Heart right ventricle (tissue), 16 donors: ENCODE measurements at regions not wholly inside any gene's neighbourhood (a gene's known extent, or its start where the extent isn't known, plus 50 kb on each side); places are given as distances from the start of the nearest gene placed in this dataset.

Experiments
- ATAC-seq, 8 donors: fragments of 200-7000 bp; cut with Tn5 transposase; one replicate each; pipeline ENCODE4 v1.9.1; 2020; ENCODE audit warnings: mild to moderate bottlenecking in 8 of 8, moderate library complexity in 8 of 8, moderate number of reproducible peaks in 1 of 8
- DNase-seq, 2 donors: peaks; one replicate each; pipeline ENCODE4 v3.0.0-alpha.2; 2020
- H3K27ac ChIP-seq, 10 donors: fragments of 200-600 bp; sonication (generic) in 2 of 10; one replicate each; pipeline versions ENCODE4 v1.5.0 to v1.8.0; 2020 to 2022; ENCODE audit warnings: mild to moderate bottlenecking in 3 of 10
- H3K27me3 ChIP-seq, 7 donors: fragments of 200-600 bp; one replicate each; pipeline ENCODE4 v1.8.0; 2021 to 2022; ENCODE audit warnings: mild to moderate bottlenecking in 2 of 7
- H3K36me3 ChIP-seq, 9 donors: fragments of 200-600 bp; sonication (generic) in 1 of 9; one replicate each; pipeline versions ENCODE4 v1.5.0 to v1.8.0; 2020 to 2022; ENCODE audit warnings: mild to moderate bottlenecking in 2 of 9
- H3K4me1 ChIP-seq, 9 donors: fragments of 200-600 bp; sonication (generic) in 1 of 9; one replicate each; pipeline versions ENCODE4 v1.5.0 to v1.8.0; 2020 to 2022; ENCODE audit warnings: mild to moderate bottlenecking in 4 of 9
- H3K4me3 ChIP-seq, 10 donors: fragments of 200-600 bp; sonication (generic) in 2 of 10; one replicate each; pipeline versions ENCODE4 v1.5.0 to v1.8.0; 2020 to 2022; ENCODE audit warnings: mild to moderate bottlenecking in 7 of 10, moderate library complexity in 2 of 10
- H3K9me3 ChIP-seq, 11 donors: fragments of 200-600 bp in 10 of 11; sonication (generic) in 2 of 11; one replicate each; pipeline versions ENCODE4 v1.5.0 to v1.8.0; 2013 to 2022; ENCODE audit warnings: mild to moderate bottlenecking in 2 of 11, control low read depth in 1 of 11, moderate library complexity in 1 of 11
- WGBS, 2 donors: extraction: QIAGEN DNeasy Blood & Tissue Kit; methylation state at CpG; one replicate each; pipeline ENCODE4 v1.1.7; 2013; ENCODE audit warnings: inconsistent platforms in 1 of 2; 5-methylcytosine and 5-hydroxymethylcytosine counted together
- intact Hi-C, 10 donors: fragments of 100-400 bp; cut with DNase I; formaldehyde crosslinking; loops; one replicate each; pipeline versions ENCODE4 v1.11.1 to v1.14.2; 2022
- TF ChIP-seq, protein P1 (sequence below), 9 donors: fragments of 200-600 bp; sonication (generic) in 2 of 9; IDR thresholded peaks; one replicate each; pipeline versions ENCODE4 v1.5.0 to v1.8.0; 2021 to 2022; ENCODE audit warnings: antibody characterized with exemption in 9 of 9, mild to moderate bottlenecking in 5 of 9, moderate library complexity in 1 of 9
- donor health status: Arrhythmogenic right ventricular cardiomyopathy.
- donor health status: ischemic (EF 13 %, LVEDD 7.1; RV severe dilation, severe dysfunction).
- donor health status: healthy with polysubstance abuse.
- donor health status: DM: no; HTN: yes; CAD: no.
- donor health status: DM: no; HTN: no; CAD: no.
- donor health status: ischemic (EF 25% LVEDD 6.9; RV normal size, moderate dysfunction).
- donor health status: ischemic (EF 25% LVEDD 5.7; RV mildly dilated, moderate dysfunction).
- donor health status: healthy.
- donor health status: DM: yes; HTN: yes; CAD: no.
- donor health status: Ischemic cardiomyopathy.
- donor health status: ischemic (EF 35%, LVEDD 5.7; RV mildly dilated, moderate dysfunction).
- donor health status: nonischemic (EF 11% LVEDD 7.7; RV severe dilation, severe dysfunction).
- donor health status: DM: yes; HTN: yes; CAD: no.
- donor health status: PGD.
- donor health status: ischemic (EF 29% LVEDD 5.4; RV normal size, mild dysfunction).
- donor health status: nonischemic (EF 23%, LVEDD 6.1; RV moderate dilation, normal function).

DNA sequence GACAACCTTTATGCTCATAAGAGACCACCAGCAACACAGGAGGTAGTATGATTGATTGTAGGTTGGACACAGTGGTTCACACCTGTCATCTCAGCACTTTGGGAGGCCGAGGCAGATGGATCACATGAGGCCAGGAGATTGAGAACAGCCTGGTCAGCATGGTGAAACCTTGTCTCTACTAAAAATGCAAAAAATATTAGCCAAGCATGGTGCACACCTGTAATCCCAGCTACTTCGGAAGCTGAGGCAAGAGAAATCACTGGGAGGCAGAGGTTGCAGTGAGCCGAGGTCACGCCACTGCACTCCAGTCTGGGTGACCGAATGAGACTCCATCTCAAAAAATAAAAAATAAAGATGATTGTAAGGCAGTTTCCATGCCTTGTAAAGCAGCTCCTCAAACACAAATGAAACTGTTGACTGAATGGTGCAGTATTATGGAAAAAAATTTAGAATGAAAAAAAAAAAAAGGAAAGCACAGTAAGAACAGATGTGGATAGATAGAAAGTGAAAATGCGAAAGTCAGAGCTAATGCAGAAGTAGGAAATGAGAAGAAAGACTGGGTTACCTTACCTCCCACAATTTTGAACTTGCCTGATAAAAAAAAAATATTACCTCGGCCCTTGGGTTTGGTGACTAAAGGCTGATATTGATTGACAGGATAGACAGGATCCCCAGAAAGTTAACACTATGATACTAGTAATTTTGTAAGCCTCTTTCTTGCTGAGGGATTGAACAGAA lies 249.2 kb upstream of the TRAM1L1 start:
- 89 to 91% methylated on average over 7 of the region's 7 CpGs for WGBS, 2 donors

DNA sequence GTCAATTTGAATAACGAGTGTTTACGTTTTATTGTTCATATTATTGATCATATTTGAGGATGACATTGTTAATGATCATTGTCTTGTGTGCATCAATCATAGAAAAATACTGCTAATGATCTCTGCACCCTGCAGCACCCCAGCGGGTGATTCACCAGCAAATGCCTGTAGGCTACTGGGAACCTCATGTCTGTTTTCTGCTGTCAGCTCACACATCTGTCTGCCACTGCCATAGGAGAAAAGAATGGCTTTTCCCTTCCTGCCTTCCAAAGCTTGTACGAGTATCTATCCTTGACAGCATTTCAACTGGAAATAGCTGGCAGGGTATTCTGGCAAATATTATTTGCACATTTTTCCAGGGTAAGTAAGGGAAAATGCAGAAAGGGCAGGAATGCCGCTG lies 272.1 kb upstream of the TRAM1L1 start:
- H3K9me3 ChIP-seq, result no peaks in the 10 kb centered on the region
- no peaks in the 10 kb centered on the region for H3K27me3 ChIP-seq
- TF ChIP-seq, protein P1, sequence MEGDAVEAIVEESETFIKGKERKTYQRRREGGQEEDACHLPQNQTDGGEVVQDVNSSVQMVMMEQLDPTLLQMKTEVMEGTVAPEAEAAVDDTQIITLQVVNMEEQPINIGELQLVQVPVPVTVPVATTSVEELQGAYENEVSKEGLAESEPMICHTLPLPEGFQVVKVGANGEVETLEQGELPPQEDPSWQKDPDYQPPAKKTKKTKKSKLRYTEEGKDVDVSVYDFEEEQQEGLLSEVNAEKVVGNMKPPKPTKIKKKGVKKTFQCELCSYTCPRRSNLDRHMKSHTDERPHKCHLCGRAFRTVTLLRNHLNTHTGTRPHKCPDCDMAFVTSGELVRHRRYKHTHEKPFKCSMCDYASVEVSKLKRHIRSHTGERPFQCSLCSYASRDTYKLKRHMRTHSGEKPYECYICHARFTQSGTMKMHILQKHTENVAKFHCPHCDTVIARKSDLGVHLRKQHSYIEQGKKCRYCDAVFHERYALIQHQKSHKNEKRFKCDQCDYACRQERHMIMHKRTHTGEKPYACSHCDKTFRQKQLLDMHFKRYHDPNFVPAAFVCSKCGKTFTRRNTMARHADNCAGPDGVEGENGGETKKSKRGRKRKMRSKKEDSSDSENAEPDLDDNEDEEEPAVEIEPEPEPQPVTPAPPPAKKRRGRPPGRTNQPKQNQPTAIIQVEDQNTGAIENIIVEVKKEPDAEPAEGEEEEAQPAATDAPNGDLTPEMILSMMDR (IDR thresholded peaks at IDR 0.05), result no peak
- H3K4me1 ChIP-seq, result no peaks in the 10 kb centered on the region
- DNase-seq (no peak), ATAC-seq (no peak)
- no peak overlapping the region for H3K4me3 ChIP-seq
- intact Hi-C loops, result no loop called here
- 74 to 76% methylated on average over 5 of the region's 5 CpGs for WGBS, 2 donors
- no peak overlapping the region for H3K27ac ChIP-seq
- no peaks in the 10 kb centered on the region for H3K36me3 ChIP-seq

More for the DNA sequence above, 249.2 kb upstream of the TRAM1L1 start:
- DNase-seq (no peak), ATAC-seq (no peak)
- TF ChIP-seq, protein P1 (IDR thresholded peaks at IDR 0.05), result no peak
- no peaks in the 10 kb centered on the region for H3K27me3 ChIP-seq
- no peaks in the 10 kb centered on the region for H3K36me3 ChIP-seq
- H3K4me3 ChIP-seq, result no peak overlapping the region
- intact Hi-C loops, result no loop called here
- H3K4me1 ChIP-seq, result no peaks in the 10 kb centered on the region
- no peak overlapping the region for H3K27ac ChIP-seq
- peaks cover 0 to 21% (median 0%) of the 10 kb centered on the region in 11 donors for H3K9me3 ChIP-seq

DNA sequence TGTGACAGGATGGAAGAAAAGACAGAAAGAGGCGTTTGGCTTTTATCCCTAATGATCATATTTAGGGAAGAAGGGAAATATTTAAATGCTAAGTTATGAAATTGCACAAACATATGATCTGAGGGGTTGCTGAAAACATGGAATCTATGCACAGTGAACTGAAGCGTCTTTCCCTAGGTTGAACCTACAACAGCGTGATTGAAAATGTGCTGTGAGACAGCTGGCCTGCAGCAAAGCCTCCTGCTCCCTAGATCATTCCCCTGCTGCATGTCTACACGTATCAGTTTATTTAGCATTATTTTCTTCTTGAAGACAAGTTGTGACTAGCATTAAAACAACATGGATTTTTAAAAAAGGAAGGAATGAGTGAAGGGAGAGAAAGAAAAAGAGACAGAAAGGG lies 272.5 kb upstream of the TRAM1L1 start:
- WGBS, 2 donors, result 57 to 66% methylated on average over 4 of the region's 4 CpGs
- TF ChIP-seq, protein P1 (IDR thresholded peaks at IDR 0.05), result no peak
- intact Hi-C loops, result no loop called here
- ATAC-seq, result no peak
- DNase-seq, result no peak
- Histone ChIP-seq H3K27me3 (no peaks in the 10 kb centered on the region), H3K9me3 (no peaks in the 10 kb centered on the region), H3K27ac (no peak overlapping the region), H3K4me1 (no peaks in the 10 kb centered on the region), H3K4me3 (no peak overlapping the region), H3K36me3 (no peaks in the 10 kb centered on the region)

DNA sequence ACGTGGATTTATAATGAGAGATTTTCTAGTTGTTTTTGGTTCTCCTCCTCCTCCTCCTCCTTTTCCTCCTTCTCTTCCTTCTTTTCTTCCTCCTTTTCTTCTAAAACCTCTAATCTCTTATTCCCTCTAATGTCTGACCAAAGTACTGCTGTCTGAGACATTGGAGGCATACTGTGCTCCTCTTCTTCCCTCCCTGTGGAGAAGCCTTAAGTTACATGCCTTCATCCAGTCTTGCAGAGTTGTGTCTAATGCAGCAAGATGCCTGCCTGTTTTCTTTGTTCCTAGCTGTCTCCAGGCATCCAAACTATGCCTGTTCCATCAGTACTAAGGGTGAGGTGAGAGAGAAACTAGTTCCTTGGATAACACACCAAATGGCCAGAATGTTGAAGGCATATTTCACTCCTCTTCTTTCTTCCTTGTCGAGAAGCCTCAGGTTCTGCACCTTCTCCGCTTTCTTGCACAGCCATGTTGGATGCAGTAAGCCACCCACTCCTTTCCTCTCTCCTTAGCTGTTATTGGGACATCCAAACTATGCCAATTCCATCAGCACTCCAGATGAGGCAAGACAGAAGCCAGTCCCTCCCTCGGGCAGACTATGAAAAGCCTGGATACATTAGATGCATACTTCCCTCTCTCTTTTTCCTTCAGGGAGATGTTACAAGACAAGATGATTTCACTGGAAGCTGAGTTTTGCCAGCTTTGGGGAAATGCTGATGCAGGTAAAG lies 285.7 kb upstream of the TRAM1L1 start:
- intact Hi-C loops, result no loop called here
- Histone ChIP-seq H3K4me1 (no peaks in the 10 kb centered on the region), H3K4me3 (no peak overlapping the region), H3K27ac (no peak overlapping the region), H3K9me3 (no peaks in the 10 kb centered on the region), H3K27me3 (no peaks in the 10 kb centered on the region), H3K36me3 (no peaks in the 10 kb centered on the region)
- no peak for ATAC-seq
- no peak for DNase-seq
- TF ChIP-seq, protein P1 (IDR thresholded peaks at IDR 0.05), result no peak
- 63 to 69% methylated on average over 4 of the region's 4 CpGs for WGBS, 2 donors
